G401 (cell line): ENCODE measurements at regions not wholly inside any gene's neighbourhood (a gene's known extent, or its start where the extent isn't known, plus 50 kb on each side); places are given as distances from the start of the nearest gene placed in this dataset.

Experiments used
- DNase-seq: peaks from one replicate; pipeline ENCODE4 v3.0.0-alpha.2; 2015; ENCODE audit warnings: low spot score
- in situ Hi-C: cut with HindIII; loops from 2 replicates; pipeline ENCODE4 v1.10.0; 2016; ENCODE audit warnings: low sequenced_read_pairs, mixed read lengths

GRCh38 chr6:100271202-100271601 lies 193.5 kb downstream of the SIM1 start:
- in situ Hi-C loops = no loop called here
- no peak for DNase-seq

GRCh38 chr6:100269189-100269588 lies 195.5 kb downstream of the SIM1 start:
- DNase-seq = no peak

GRCh38 chr6:100268326-100268725 lies 196.4 kb downstream of the SIM1 start:
- DNase-seq = no peak
- in situ Hi-C loops = no loop called here

More at GRCh38 chr6:100269189-100269588, 195.5 kb downstream of the SIM1 start:
- in situ Hi-C loops = no loop called here

- in situ Hi-C loops = no loop called here
- DNase-seq = no peak
Observed at GRCh38 chr6:100267721-100268123, 197.0 kb downstream of the SIM1 start.

- in situ Hi-C loops = no loop called here
- DNase-seq = no peak
Observed at GRCh38 chr6:100266494-100267401, 198.0 kb downstream of the SIM1 start.

- in situ Hi-C loops = no loop called here
- no peak for DNase-seq
Observed at GRCh38 chr6:100262086-100262485, 202.6 kb downstream of the SIM1 start.

GRCh38 chr6:100261486-100261885 lies 203.2 kb downstream of the SIM1 start:
- DNase-seq = no peak
- in situ Hi-C loops = no loop called here

GRCh38 chr6:100260584-100260983 lies 204.1 kb downstream of the SIM1 start:
- in situ Hi-C loops = no loop called here
- DNase-seq = no peak

GRCh38 chr6:100259865-100260264 lies 204.9 kb downstream of the SIM1 start:
- DNase-seq = no peak
- in situ Hi-C loops = no loop called here

- in situ Hi-C loops = no loop called here
- no peak for DNase-seq
Observed at GRCh38 chr6:100258752-100259151, 206.0 kb downstream of the SIM1 start.

- in situ Hi-C loops = no loop called here
- DNase-seq = no peak
Observed at GRCh38 chr6:100257793-100258395, 206.8 kb downstream of the SIM1 start.

- in situ Hi-C loops = no loop called here
- no peak for DNase-seq
Observed at GRCh38 chr6:100255701-100256100, 209.0 kb downstream of the SIM1 start.

- in situ Hi-C loops = no loop called here
- DNase-seq = no peak
Observed at GRCh38 chr6:100247123-100247522, 217.6 kb downstream of the SIM1 start.

- no peak for DNase-seq
- in situ Hi-C loops = no loop called here
Observed at GRCh38 chr6:100246206-100246605, 218.5 kb downstream of the SIM1 start.

- no peak for DNase-seq
- in situ Hi-C loops = no loop called here
Observed at GRCh38 chr6:100240798-100241197, 223.9 kb downstream of the SIM1 start.

GRCh38 chr6:100237821-100238220 lies 226.9 kb downstream of the SIM1 start:
- no peak for DNase-seq
- in situ Hi-C loops = no loop called here

GRCh38 chr6:100236389-100236788 lies 228.3 kb downstream of the SIM1 start:
- DNase-seq = no peak
- in situ Hi-C loops = no loop called here

- in situ Hi-C loops = no loop called here
- no peak for DNase-seq
Observed at GRCh38 chr6:100235631-100236030, 229.1 kb downstream of the SIM1 start.

- in situ Hi-C loops = no loop called here
- no peak for DNase-seq
Observed at GRCh38 chr6:100234625-100235024, 230.1 kb downstream of the SIM1 start.

GRCh38 chr6:100232781-100233573 lies 231.7 kb downstream of the SIM1 start:
- in situ Hi-C loops = no loop called here
- no peak for DNase-seq
